GM04503 (cell line): ENCODE measurements at regions not wholly inside any gene's neighbourhood (a gene's known extent, or its start where the extent isn't known, plus 50 kb on each side); places are given as distances from the start of the nearest gene placed in this dataset.
A peak's percentile ranks its signal among the peaks of the same experiment; 100 is the strongest.

Source experiments
- DNase-seq: peaks from one replicate; pipeline ENCODE4 v3.0.0-alpha.2; 2012; ENCODE audit warnings: low read depth

- DNase-seq, result no peak
Measured at GRCh38 chr4:32037399-32037798, 1317.2 kb downstream of the PCDH7 start.

DNA sequence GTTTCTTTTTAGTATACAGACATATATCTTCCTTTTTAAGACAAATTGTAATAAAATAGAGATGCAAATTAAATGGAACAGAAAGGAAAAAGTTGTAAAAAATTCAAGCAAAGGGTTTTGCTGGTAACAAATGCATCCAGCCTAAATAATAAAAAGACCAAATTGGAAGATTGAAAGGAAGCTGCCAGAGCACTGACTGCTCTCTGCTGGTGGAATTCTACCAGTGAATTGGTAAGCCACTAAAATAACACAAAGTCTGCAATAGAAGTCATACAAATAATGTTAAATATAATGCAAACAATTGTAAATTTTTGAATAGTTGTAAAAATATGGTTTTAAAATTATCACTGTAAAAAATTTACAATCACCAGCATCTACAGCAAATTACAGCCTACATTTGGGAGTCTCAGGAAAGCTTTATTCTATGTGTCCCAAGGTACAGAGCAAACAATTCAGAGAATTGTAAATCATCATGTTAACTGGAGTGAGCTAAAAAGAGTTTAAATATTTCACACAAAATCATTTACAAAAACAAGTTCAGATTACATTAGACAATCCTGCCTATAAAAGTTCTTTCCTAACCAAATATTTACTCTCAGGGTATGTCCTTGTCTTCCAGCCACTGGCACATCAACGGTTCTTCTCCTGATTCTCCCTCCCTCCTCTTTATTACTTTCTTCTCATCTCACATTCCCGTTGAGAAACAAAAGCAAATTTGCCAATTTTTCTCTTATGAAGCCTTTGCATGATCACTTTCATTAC, 1322.5 kb downstream of the PCDH7 start:
- DNase-seq, result no peak

- no peak for DNase-seq
Measured at GRCh38 chr4:32043248-32043633, 1323.1 kb downstream of the PCDH7 start.

- no peak for DNase-seq
Measured at GRCh38 chr4:32061916-32062315, 1341.7 kb downstream of the PCDH7 start.

GRCh38 chr4:32073542-32073941, 1353.4 kb downstream of the PCDH7 start:
- no peak for DNase-seq

GRCh38 chr4:32087211-32087610, 1367.0 kb downstream of the PCDH7 start:
- DNase-seq, result no peak

- DNase-seq, result no peak
Measured at GRCh38 chr4:32094987-32095386, 1374.8 kb downstream of the PCDH7 start.

DNA sequence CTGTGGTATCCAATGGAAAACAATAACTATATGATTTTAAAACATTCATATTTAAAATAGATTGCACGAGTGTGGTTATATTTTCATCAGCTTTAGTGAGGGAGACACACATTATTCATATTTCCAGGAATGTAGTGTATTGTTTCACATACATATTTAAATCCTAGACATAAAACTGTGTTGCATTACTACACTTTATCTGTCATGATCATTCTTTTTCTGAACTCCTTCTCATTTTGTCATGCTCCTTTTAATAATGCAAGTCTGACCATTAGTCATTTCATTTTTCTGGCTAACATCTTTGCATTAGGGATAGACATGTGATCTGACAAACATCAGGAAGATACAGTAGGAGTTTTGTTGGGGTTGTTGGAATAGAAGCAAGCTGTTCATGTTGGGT, 1382.7 kb downstream of the PCDH7 start:
- DNase-seq, result no peak

- DNase-seq, result no peak
Measured at GRCh38 chr4:32106767-32107166, 1386.6 kb downstream of the PCDH7 start.

DNA sequence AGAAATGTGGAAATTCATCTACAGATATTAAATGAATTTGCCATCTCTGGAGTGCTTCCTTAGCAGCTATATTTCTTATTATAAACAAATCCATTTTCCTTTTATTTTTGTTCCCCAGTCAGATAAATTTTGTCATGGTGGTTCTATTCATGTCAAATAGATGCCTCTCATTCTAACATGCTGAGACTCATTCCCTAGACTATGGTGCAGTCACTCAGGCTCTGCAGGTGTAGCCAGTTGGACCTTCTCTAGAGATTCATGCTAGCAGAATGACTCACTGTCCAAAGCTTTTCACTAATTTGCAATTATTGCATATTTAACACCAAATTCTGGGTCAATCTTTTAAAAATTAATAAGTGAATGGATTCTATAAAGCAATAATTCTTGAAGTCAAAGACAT, 1392.7 kb downstream of the PCDH7 start:
- no peak for DNase-seq

GRCh38 chr4:32117693-32118092, 1397.5 kb downstream of the PCDH7 start:
- no peak for DNase-seq

GRCh38 chr4:32119907-32120306, 1399.7 kb downstream of the PCDH7 start:
- DNase-seq, result no peak

DNA sequence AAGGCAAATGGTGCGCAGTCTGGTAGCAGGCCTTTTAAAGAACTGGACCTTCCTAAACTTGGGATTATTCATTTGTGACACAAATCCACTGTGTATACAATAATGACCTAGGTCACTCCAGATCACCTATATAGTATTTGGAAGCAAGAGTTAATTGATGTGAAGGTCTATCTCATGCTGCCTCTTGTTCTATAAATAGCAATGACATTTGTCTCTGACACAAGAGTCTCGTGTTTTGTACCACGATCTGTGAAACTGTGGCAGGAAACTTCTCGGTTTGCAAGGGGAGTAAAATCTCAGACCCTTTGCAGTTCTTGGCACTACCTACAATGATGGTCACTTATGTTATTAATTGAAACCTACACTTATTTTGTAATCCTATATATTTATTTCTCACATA, 1408.4 kb downstream of the PCDH7 start:
- no peak for DNase-seq

DNA sequence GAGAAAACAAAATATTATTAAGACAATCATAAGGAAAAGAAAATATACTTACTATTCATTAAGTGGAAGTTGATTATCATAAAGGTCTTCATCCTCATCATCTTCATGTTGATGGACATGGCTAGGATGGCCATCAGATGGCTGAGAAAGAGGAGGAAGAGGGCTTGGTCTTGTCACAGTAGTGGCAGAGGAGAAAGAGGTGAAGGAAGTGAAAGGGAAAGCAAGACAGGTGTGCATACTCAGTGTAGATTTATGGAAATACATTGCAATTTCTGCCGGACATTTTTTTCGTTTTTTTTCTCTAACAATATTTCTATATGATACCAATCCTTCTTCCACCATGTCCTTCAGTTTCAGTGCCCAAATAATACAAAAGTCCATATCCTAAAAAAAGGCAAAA, 1409.8 kb downstream of the PCDH7 start:
- no peak for DNase-seq

DNA sequence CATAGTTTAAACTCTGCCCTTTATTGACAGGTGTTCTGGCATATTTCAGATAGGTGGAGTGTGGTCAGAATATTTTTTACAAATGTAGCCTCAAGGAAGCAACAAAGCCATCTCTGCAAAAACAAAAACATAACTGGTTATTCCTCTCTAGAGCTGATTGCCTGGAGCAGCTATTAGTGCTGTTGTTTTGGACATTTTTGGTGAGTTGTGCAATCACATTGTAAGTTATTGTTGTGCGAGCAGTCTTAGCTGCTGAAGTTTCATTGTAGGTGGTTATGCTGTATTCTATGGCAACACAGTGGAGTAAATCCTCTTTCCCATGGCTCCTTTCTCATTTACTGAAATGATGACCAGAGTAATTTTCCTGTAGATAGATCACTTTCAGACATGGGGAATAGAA, 1413.0 kb downstream of the PCDH7 start:
- no peak for DNase-seq

DNA sequence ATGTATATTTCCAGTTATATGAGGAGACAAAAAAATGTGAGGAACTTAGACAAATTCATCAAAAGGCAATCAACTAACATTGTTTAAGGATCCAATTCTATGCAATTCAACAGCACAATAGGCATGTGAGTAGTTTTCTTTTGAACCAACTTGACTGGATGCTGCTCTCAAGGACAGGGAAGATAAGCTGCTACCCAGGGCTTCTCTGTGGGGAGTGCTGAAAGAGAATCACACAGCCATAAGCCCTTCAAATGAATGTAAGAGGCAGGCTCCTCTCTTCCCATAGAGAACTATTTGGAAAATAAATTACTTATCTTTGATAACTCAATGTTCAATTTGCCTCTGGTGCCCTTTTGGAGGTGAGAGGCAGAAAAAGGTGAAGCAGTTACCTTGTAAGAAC, 1413.6 kb downstream of the PCDH7 start:
- DNase-seq, result no peak

DNA sequence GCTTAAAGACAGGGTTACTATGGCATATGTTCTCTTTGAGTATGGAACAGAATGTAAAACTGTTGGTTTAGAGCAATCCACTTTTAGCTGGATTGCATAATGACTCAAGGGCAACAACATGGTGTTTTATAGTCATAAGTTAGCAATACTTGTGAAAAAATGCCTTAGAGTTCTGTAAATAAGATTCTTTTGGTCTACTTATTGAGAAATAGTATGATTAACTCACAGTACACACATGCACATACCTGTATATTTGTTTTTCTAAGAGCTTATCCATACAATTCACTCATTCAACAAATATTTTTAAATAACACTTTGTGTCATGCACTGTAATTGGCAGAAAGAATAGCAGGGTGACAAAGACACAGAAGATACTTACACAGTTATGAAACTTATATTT, 1415.5 kb downstream of the PCDH7 start:
- no peak for DNase-seq

DNA sequence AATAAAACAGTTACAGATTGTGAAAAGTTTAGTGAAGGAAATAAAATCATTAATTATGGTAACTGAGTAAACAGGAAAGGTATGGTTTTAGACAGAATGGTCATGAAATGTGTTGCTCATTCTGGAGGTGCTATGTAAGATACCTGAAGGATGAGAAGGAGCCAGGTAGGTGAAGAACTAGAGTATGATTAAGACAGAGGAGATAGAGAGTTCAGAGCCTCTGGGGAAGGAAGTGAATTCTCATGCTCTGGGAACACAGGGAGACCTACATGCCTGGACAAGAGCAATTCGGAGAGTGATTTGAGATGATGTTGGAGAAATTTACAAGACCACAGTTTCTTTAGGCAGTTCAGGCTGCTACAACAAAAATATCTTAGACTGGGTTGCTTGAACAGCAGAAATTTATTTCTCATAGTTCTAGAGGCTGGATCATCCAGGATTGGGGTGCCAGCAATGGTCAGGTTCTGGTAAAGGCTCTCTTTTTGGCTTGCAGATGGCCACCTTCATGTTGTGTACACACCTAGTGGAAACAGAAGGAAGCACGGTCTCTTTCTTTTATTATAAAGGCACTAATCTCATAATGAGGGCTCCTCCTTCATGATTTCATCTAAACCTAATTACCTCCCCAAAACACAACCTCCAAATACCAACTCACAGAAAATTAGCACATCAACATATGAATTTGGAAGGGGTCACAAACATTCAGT, 1416.1 kb downstream of the PCDH7 start:
- no peak for DNase-seq

GRCh38 chr4:32140636-32141035, 1420.5 kb downstream of the PCDH7 start:
- peak; percentile 1 for DNase-seq

- DNase-seq, result no peak
Measured at GRCh38 chr4:32142075-32142474, 1421.9 kb downstream of the PCDH7 start.

- DNase-seq, result no peak
Measured at GRCh38 chr4:32145987-32146386, 1425.8 kb downstream of the PCDH7 start.

DNA sequence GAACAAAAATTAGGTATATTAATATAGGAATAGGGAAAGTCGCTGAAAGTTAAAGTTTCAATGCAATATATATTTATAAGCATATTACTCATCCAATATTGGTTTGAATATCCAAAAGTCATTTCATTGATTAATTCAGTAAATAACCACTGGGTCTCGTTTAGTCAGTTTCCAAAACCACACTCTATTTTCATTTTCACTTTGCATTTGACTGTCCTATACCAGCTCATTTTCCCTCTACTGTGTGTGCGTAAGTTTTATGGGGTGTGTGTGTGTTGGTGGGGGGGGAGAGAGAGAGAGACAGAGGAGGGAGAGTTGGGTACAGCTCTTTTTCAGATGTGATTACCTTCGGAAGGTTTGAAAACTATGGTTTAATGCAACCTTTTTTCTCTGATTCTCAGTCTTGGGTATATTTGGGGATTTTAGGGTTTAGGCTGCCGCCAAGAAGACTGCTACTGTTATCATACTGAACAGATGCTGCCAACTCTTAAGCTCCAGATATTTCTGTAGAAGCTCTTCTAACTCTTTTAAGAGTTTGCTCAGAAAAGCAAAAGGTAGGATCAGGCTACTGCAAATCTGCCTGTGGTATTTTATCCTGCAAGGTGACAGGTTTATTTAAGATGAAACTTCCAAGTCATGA, 1427.4 kb downstream of the PCDH7 start:
- no peak for DNase-seq

DNA sequence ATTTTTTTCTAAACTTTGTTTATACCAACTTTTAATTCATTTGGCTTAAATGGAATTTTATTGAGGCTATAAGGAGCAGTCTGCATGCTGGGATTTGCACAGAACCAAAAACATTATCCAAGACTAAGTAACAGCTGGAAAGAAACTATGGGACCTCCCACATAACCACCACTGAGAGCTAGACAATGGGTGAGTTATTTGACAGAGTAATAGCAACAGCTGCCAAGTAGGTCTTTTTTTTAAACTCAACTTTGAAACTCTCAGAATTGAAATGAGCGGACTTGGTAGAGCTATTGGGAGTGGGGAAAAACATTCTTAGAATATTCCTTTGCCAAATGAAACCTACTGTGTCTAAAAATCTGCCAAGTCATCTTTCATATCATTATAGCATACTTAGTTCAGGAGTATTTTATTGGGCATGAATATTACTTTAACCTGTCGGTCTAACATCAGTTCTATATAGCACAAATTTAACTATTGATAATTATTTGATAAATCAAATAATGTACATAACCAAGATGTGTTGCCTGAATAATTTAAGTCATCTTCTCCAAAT, 1428.0 kb downstream of the PCDH7 start:
- no peak for DNase-seq
